Calu3 (cell line): ENCODE measurements at regions not wholly inside any gene's neighbourhood (a gene's known extent, or its start where the extent isn't known, plus 50 kb on each side); places are given as distances from the start of the nearest gene placed in this dataset.

Experiments
- BruUV-seq: library from RNA; stranded (reverse); fragments of 400-500 nt; replicated peaks from 2 replicates; lab custom pipeline; 2021; lab: Mats Ljungman, UMichigan
- CTCF ChIA-PET: fragments of 300-600 bp; sonication (Branson Sonifier 250); formaldehyde crosslinking; loops from one replicate; lab custom pipeline; 2022; ENCODE audit warnings: antibody characterized with exemption; lab: Charles Lee
- DNase-seq: peaks from one replicate; pipeline ENCODE4 v3.0.0; 2022
- H3K27ac Mint-ChIP-seq: one replicate; pipeline ENCODE4 v1.8.0; 2022; ENCODE audit warnings: mixed read lengths; ENCODE audit not compliant: unreplicated experiment
- H3K27me3 Mint-ChIP-seq: one replicate; pipeline ENCODE4 v1.8.0; 2022; ENCODE audit warnings: mixed read lengths; ENCODE audit not compliant: unreplicated experiment
- H3K36me3 Mint-ChIP-seq: one replicate; pipeline ENCODE4 v1.8.0; 2022; ENCODE audit warnings: mild to moderate bottlenecking, moderate library complexity, mixed read lengths; ENCODE audit not compliant: insufficient read depth, unreplicated experiment
- H3K4me1 Mint-ChIP-seq: one replicate; pipeline ENCODE4 v1.8.0; 2022; ENCODE audit warnings: mild to moderate bottlenecking, low read depth, mixed read lengths; ENCODE audit not compliant: unreplicated experiment
- H3K4me3 Mint-ChIP-seq: one replicate; pipeline ENCODE4 v1.8.0; 2022; ENCODE audit warnings: mild to moderate bottlenecking, low read depth, moderate library complexity, mixed read lengths; ENCODE audit not compliant: unreplicated experiment
- H3K9me3 Mint-ChIP-seq: one replicate; pipeline ENCODE4 v1.8.0; 2022; ENCODE audit warnings: low read depth, mixed read lengths; ENCODE audit not compliant: unreplicated experiment
- intact Hi-C: fragments of 100-400 bp; cut with micrococcal nuclease; formaldehyde crosslinking; loops from one replicate; pipeline ENCODE4 v1.10.0; 2022; ENCODE audit not compliant: unreplicated experiment
- TF ChIP-seq, protein P1 (sequence below): fragments of 200-600 bp; IDR thresholded peaks from one replicate; pipeline ENCODE4 v1.8.0; 2022; ENCODE audit warnings: antibody characterized with exemption; ENCODE audit not compliant: unreplicated experiment

GRCh38 chr2:61671561-61672315, 133.6 kb upstream of the XPO1 start:
- Mint-ChIP-seq H3K4me3 (peak overlapping the region; percentile 57), H3K27ac (peak overlapping the region; percentile 97), H3K27me3 (no peaks in the 10 kb centered on the region), H3K9me3 (peaks cover 13% of the 10 kb centered on the region), H3K36me3 (peaks cover 11% of the 10 kb centered on the region), H3K4me1 (peaks cover 36% of the 10 kb centered on the region)
- BruUV-seq = no TSS peak
- intact Hi-C loops = loop anchor here (2.0 to 10.0 kb wide), 2 partner anchors 19 to 123 kb away; no protein-coding TSS in a partner anchor
- TF ChIP-seq, protein P1, sequence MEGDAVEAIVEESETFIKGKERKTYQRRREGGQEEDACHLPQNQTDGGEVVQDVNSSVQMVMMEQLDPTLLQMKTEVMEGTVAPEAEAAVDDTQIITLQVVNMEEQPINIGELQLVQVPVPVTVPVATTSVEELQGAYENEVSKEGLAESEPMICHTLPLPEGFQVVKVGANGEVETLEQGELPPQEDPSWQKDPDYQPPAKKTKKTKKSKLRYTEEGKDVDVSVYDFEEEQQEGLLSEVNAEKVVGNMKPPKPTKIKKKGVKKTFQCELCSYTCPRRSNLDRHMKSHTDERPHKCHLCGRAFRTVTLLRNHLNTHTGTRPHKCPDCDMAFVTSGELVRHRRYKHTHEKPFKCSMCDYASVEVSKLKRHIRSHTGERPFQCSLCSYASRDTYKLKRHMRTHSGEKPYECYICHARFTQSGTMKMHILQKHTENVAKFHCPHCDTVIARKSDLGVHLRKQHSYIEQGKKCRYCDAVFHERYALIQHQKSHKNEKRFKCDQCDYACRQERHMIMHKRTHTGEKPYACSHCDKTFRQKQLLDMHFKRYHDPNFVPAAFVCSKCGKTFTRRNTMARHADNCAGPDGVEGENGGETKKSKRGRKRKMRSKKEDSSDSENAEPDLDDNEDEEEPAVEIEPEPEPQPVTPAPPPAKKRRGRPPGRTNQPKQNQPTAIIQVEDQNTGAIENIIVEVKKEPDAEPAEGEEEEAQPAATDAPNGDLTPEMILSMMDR = no peak
- CTCF ChIA-PET = interaction anchor here (3.2 kb wide), 1 partner anchor 12 kb away, joined by 15 read pairs; no protein-coding TSS in a partner anchor
- DNase-seq = no peak

DNA sequence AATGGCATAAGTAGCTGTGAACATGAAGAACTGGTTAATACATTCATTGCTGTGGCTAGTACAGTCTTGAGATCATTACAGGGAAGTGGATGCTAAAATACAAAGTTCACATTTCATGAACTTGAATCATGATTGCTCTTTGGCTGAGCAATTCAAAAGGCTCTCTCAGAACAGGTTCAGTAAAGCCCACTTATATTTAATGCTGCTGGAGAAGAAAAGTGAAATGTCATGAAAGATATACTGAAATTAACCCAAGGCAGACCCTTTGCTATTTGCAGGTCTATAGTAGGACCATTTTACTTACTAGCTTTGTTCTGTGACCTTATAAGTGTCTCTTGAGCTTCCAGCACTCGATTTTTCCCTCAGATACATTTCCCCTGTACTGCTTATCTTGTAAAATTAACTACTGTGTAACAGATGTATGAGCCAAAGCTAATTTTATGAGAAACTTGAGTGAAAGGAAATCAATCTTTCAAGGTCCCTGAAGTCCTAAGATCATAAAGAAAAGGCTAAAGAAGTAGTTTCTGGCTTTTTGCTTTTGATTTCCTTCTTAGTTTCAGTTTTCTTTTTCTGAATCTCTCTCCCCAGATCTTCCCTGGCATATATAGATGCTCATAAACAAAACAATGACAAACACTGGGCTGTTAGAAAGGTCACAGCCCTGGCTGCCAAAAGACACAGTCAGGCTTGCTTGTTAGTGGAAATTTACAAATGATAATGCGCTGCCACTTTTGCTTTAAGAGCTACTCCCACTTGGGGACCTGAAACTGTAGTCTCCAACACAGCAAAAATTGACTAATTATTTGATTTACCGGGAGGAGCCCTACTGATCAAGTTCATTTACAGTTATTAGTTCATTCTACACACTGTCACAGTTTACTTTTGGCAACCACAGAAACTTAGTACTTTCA, 132.7 kb upstream of the XPO1 start:
- H3K4me1 Mint-ChIP-seq = peaks cover 45% of the 10 kb centered on the region
- intact Hi-C loops = loop anchor here (1.0 to 10.0 kb wide), 3 partner anchors 11 to 124 kb away; no protein-coding TSS in a partner anchor
- H3K4me3 Mint-ChIP-seq = peak overlapping the region; percentile 57
- CTCF ChIA-PET = interaction anchor here (0.6 to 3.2 kb wide), 4 partner anchors 11 to 374 kb away, joined by 3 to 15 read pairs (median 4); no protein-coding TSS in a partner anchor
- peak overlapping the region; percentile 97 for H3K27ac Mint-ChIP-seq
- TF ChIP-seq, protein P1 = no peak
- DNase-seq = no peak
- BruUV-seq = TSS peak; percentile 94
- H3K27me3 Mint-ChIP-seq = no peaks in the 10 kb centered on the region
- H3K36me3 Mint-ChIP-seq = peaks cover 7% of the 10 kb centered on the region
- H3K9me3 Mint-ChIP-seq = peaks cover 11% of the 10 kb centered on the region

GRCh38 chr2:61664190-61664589, 126.0 kb upstream of the XPO1 start:
- Mint-ChIP-seq H3K27me3 (no peaks in the 10 kb centered on the region), H3K4me1 (peaks cover 76% of the 10 kb centered on the region), H3K27ac (peak overlapping the region; percentile 8), H3K36me3 (peaks cover 8% of the 10 kb centered on the region), H3K4me3 (no peak overlapping the region), H3K9me3 (peaks cover 2% of the 10 kb centered on the region)
- DNase-seq = no peak
- intact Hi-C loops = loop anchor here (5.0 kb wide), 1 partner anchor 242 kb away; no protein-coding TSS in a partner anchor
- no TSS peak for BruUV-seq
- TF ChIP-seq, protein P1 = no peak
- CTCF ChIA-PET = no interaction called here

- intact Hi-C loops = loop anchor here (5.0 kb wide), 1 partner anchor 241 kb away; no protein-coding TSS in a partner anchor
- Mint-ChIP-seq H3K4me1 (peaks cover 88% of the 10 kb centered on the region), H3K27ac (peak overlapping the region; percentile 76), H3K4me3 (peak overlapping the region; percentile 6), H3K27me3 (no peaks in the 10 kb centered on the region), H3K36me3 (peaks cover 8% of the 10 kb centered on the region), H3K9me3 (peaks cover 2% of the 10 kb centered on the region)
- CTCF ChIA-PET = no interaction called here
- BruUV-seq = no TSS peak
- TF ChIP-seq, protein P1 = no peak
- DNase-seq = no peak
These were observed 124.8 kb upstream of the XPO1 start for GRCh38 chr2:61662990-61663389.
